GM19455 (cell line): ENCODE measurements at regions not wholly inside any gene's neighbourhood (a gene's known extent, or its start where the extent isn't known, plus 50 kb on each side); places are given as distances from the start of the nearest gene placed in this dataset.
"Not testable (repeated sequence)": the region's sequence is repeated elsewhere in the genome, so short reads cannot be mapped to it uniquely, and the experiment has no call there.

Experiments used
- ATAC-seq: cut with Tn5 transposase; IDR thresholded peaks from one replicate; pipeline ENCODE4 v1.9.1; 2021; ENCODE audit not compliant: unreplicated experiment

GRCh38 chr18:1785980-1786379 lies 785.3 kb downstream of the METTL4 start:
- not testable (repeated sequence) for ATAC-seq

- no peak for ATAC-seq
Observed at GRCh38 chr18:1796636-1797035, 774.7 kb downstream of the METTL4 start.

- ATAC-seq = no peak
Observed at GRCh38 chr18:1797235-1797634, 774.1 kb downstream of the METTL4 start.

- no peak for ATAC-seq
Observed at GRCh38 chr18:1805521-1805920, 765.8 kb downstream of the METTL4 start.

- no peak for ATAC-seq
Observed at GRCh38 chr18:1806884-1807615, 764.3 kb downstream of the METTL4 start.

GRCh38 chr18:1811282-1811681 lies 760.0 kb downstream of the METTL4 start:
- ATAC-seq = no peak

- ATAC-seq = no peak
Observed at GRCh38 chr18:1825296-1825695, 746.0 kb downstream of the METTL4 start.

GRCh38 chr18:1840878-1841277 lies 730.4 kb downstream of the METTL4 start:
- ATAC-seq = no peak

GRCh38 chr18:1846640-1847039 lies 724.7 kb downstream of the METTL4 start:
- no peak for ATAC-seq

GRCh38 chr18:1848716-1849115 lies 722.6 kb downstream of the METTL4 start:
- ATAC-seq = no peak

GRCh38 chr18:1849386-1849785 lies 721.9 kb downstream of the METTL4 start:
- ATAC-seq = no peak

GRCh38 chr18:1857281-1857680 lies 714.0 kb downstream of the METTL4 start:
- ATAC-seq = not testable (repeated sequence)

GRCh38 chr18:1861473-1861872 lies 709.8 kb downstream of the METTL4 start:
- no peak for ATAC-seq

- ATAC-seq = no peak
Observed at GRCh38 chr18:1865869-1866268, 705.4 kb downstream of the METTL4 start.

GRCh38 chr18:1872274-1872673 lies 699.0 kb downstream of the METTL4 start:
- no peak for ATAC-seq

- no peak for ATAC-seq
Observed at GRCh38 chr18:1875219-1875618, 696.1 kb downstream of the METTL4 start.

- no peak for ATAC-seq
Observed at GRCh38 chr18:1884623-1885022, 686.7 kb downstream of the METTL4 start.

GRCh38 chr18:1891641-1892040 lies 679.7 kb downstream of the METTL4 start:
- no peak for ATAC-seq

- ATAC-seq = no peak
Observed at GRCh38 chr18:1892191-1892590, 679.1 kb downstream of the METTL4 start.

- ATAC-seq = no peak
Observed at GRCh38 chr18:1895456-1896185, 675.7 kb downstream of the METTL4 start.

- no peak for ATAC-seq
Observed at GRCh38 chr18:1906421-1906820, 664.9 kb downstream of the METTL4 start.

GRCh38 chr18:1907470-1908206 lies 663.7 kb downstream of the METTL4 start:
- no peak for ATAC-seq
